ENCODE measurements at regions not wholly inside any gene's neighbourhood (a gene's known extent, or its start where the extent isn't known, plus 50 kb on each side); places are given as distances from the start of the nearest gene placed in this dataset.
A peak's percentile ranks its signal among the peaks of the same experiment; 100 is the strongest.

DNA sequence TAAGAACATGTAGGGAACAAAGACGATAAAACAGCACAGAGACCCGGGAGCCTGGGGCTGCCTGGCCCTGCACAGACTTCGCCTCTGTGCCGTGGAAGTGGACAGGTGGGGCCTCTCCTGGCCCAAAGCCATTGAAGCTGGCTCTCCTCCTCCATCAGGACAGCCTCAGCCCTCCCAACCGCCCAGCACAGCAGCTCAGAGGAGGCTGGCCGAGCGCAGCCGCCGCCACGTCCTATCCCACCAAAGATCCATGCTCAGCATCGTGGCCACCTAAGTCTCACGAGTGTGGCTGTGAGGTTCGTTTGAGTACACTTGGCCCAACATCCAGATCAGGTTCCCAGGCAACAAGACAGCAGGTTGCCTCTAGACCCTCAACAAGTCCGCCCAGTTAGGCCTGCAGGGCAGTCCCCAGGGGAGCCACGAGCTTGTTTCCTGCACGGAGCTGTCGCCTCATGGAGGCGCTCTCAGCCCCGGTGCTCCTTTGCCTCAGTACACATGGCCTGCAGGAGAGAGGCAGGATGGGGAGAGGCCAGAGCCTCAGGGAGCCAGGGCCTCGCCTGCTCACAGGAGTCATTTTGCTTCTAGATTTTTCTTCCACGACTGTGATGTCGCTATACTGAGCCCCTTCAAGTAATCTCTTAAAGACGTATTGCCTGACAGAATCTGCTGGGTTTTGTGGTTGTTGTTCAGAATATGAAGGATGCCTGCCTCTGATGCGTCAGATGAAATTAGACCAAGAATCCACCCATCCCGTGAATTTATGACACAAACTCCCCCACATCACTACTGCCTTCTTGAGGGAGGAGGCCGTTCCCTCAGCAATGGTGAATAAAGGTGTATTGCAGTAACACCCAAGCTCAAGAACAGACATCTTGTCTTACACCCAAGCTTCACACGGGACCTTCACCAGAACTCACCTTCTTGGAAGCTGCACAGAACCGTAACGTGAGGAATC, 102.7 kb downstream of the RNASET2 start:
- H3K4me3 ChIP-seq = no peak overlapping the region
- H3K9me3 ChIP-seq = no peaks in the 10 kb centered on the region
- 91 to 94% methylated on average over 16 to 29 of the region's 29 CpGs for WGBS, 2 donors
- H3K27me3 ChIP-seq = no peaks in the 10 kb centered on the region
- H3K4me1 ChIP-seq = no peaks in the 10 kb centered on the region
- peak in 1 of 2 donors; percentile 66 for DNase-seq
- H3K36me3 ChIP-seq = no peaks in the 10 kb centered on the region
- ATAC-seq (ENCODE audit: low FRiP score in 2 of 2) = peak in 1 of 2 donors; percentile 24
- TF ChIP-seq POLR2A (IDR thresholded peaks at IDR 0.05) (no peak), EP300 (IDR thresholded peaks at IDR 0.05) (no peak), POLR2AphosphoS5 (IDR thresholded peaks at IDR 0.05) (no peak)
- TF ChIP-seq, protein P1, sequence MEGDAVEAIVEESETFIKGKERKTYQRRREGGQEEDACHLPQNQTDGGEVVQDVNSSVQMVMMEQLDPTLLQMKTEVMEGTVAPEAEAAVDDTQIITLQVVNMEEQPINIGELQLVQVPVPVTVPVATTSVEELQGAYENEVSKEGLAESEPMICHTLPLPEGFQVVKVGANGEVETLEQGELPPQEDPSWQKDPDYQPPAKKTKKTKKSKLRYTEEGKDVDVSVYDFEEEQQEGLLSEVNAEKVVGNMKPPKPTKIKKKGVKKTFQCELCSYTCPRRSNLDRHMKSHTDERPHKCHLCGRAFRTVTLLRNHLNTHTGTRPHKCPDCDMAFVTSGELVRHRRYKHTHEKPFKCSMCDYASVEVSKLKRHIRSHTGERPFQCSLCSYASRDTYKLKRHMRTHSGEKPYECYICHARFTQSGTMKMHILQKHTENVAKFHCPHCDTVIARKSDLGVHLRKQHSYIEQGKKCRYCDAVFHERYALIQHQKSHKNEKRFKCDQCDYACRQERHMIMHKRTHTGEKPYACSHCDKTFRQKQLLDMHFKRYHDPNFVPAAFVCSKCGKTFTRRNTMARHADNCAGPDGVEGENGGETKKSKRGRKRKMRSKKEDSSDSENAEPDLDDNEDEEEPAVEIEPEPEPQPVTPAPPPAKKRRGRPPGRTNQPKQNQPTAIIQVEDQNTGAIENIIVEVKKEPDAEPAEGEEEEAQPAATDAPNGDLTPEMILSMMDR (IDR thresholded peaks at IDR 0.05) = no peak
- H3K27ac ChIP-seq = no peak overlapping the region

DNA sequence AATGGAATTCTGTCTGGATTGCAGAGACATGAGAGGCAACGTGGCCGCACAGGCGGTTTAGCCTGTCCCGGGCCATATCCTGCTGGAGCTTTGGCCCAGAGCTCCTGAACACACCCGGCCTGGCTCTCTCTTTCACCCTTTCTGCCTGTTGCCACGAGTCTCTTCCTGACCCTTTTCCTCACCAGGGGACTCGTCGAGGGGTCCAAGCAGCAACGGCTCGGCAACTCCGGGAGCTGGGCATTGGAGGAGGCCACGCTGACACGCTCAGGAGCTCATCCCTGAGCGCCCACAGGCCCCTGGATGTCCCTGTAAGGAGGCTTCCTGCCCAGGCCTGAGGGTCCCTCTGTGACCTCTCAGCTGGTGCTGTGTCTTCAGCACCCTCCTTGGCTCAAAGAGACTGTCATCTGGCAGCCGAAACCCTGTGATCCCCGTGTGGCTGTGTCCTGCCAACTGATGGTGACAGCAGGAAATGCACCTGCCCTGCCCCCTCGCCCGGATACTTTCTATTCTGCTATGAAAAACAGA, 103.8 kb downstream of the RNASET2 start:
- H3K4me1 ChIP-seq = no peaks in the 10 kb centered on the region
- DNase-seq (peak in 1 of 2 donors; percentile 51), ATAC-seq (ENCODE audit: low FRiP score in 2 of 2) (no peak)
- H3K27ac ChIP-seq = no peak overlapping the region
- TF ChIP-seq POLR2A (IDR thresholded peaks at IDR 0.05) (no peak), POLR2AphosphoS5 (IDR thresholded peaks at IDR 0.05) (no peak), EP300 (IDR thresholded peaks at IDR 0.05) (no peak)
- TF ChIP-seq, protein P1 (IDR thresholded peaks at IDR 0.05) = no peak
- H3K9me3 ChIP-seq = no peaks in the 10 kb centered on the region
- no peaks in the 10 kb centered on the region for H3K36me3 ChIP-seq
- H3K27me3 ChIP-seq = no peaks in the 10 kb centered on the region
- H3K4me3 ChIP-seq = no peak overlapping the region
- 69 to 81% methylated on average over 14 to 18 of the region's 18 CpGs for WGBS, 2 donors

DNA sequence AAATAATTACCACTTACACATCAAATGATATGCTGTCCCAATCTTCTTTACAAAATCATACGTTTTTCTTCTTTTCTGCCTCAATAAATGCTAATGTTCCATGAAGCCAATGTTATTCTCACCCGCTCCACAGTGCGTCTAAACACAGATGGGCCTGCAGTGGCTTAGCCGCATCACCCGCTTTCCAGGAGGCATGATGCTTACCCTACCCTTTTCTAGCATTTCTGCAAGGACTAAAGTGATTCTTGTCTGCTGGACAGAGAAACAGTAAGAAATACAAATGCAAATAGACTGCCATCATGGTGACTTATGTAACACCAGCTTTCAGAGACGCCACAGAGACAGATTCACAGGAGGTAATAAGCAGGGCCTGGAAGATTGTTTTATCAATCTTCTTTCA, 104.4 kb downstream of the RNASET2 start:
- Histone ChIP-seq H3K9me3 (no peaks in the 10 kb centered on the region), H3K36me3 (no peaks in the 10 kb centered on the region), H3K27ac (no peak overlapping the region), H3K4me3 (no peak overlapping the region), H3K4me1 (no peaks in the 10 kb centered on the region), H3K27me3 (no peaks in the 10 kb centered on the region)
- WGBS, 2 donors = 90 to 94% methylated on average over 6 of the region's 6 CpGs
- TF ChIP-seq POLR2AphosphoS5 (IDR thresholded peaks at IDR 0.05) (no peak), POLR2A (IDR thresholded peaks at IDR 0.05) (no peak), EP300 (IDR thresholded peaks at IDR 0.05) (no peak)
- TF ChIP-seq, protein P1 (IDR thresholded peaks at IDR 0.05) = no peak
- DNase-seq (no peak), ATAC-seq (ENCODE audit: low FRiP score in 2 of 2) (no peak)

DNA sequence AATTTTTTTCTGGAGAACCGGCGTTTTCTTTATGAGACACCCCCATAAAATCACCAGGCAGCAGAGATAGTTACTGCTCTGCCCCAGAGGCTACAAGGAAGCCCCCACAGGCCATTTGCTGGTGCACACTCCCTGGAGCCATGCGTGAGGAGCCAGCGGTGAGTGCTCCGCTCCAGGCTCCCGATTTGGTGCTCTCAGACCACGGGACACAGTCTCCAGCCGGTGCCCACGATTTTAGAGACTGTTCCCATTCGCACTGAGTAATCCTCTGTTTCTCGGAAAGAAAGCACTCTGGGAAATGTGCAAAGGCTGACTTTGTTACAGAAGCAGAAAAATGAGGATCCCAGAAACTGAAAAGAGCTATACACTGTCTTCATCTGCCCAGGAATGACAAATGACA, 104.9 kb downstream of the RNASET2 start:
- TF ChIP-seq, protein P1 (IDR thresholded peaks at IDR 0.05) = no peak
- TF ChIP-seq POLR2A (IDR thresholded peaks at IDR 0.05) = no peak
- no peak for TF ChIP-seq POLR2AphosphoS5 (IDR thresholded peaks at IDR 0.05)
- no peak for TF ChIP-seq EP300 (IDR thresholded peaks at IDR 0.05)
- no peaks in the 10 kb centered on the region for H3K9me3 ChIP-seq
- no peak overlapping the region for H3K27ac ChIP-seq
- ATAC-seq (ENCODE audit: low FRiP score in 2 of 2) = no peak
- H3K4me3 ChIP-seq = no peak overlapping the region
- WGBS, 2 donors = 87 to 93% methylated on average over 11 of the region's 11 CpGs
- H3K4me1 ChIP-seq = no peaks in the 10 kb centered on the region
- no peaks in the 10 kb centered on the region for H3K27me3 ChIP-seq
- no peaks in the 10 kb centered on the region for H3K36me3 ChIP-seq
- DNase-seq = peak in 1 of 2 donors; percentile 11

Measured in upper lobe of left lung (tissue), 6 donors.